Tibial nerve (tissue), 4 donors: ENCODE measurements at regions not wholly inside any gene's neighbourhood (a gene's known extent, or its start where the extent isn't known, plus 50 kb on each side); places are given as distances from the start of the nearest gene placed in this dataset.

Source experiments
- DNase-seq, 2 donors: peaks; one replicate each; pipeline ENCODE4 v3.0.0-alpha.2; 2019; ENCODE audit warnings: low spot score in 2 of 2
- H3K27ac ChIP-seq, 4 donors: fragments of 200-600 bp; sonication (generic) in 3 of 4; one replicate each; pipeline ENCODE4 v1.5.1; 2017 to 2019; ENCODE audit warnings: mild to moderate bottlenecking in 1 of 4
- H3K27me3 ChIP-seq, 2 donors: fragments of 200-600 bp; sonication (generic) in 1 of 2; one replicate each; pipeline versions ENCODE4 v1.5.1 to v1.6.0; 2017 to 2019
- H3K36me3 ChIP-seq, 3 donors: fragments of 200-600 bp; sonication (generic); one replicate each; pipeline ENCODE4 v1.5.1; 2018 to 2019
- H3K4me1 ChIP-seq, 4 donors: fragments of 200-600 bp; sonication (generic) in 3 of 4; one replicate each; pipeline ENCODE4 v1.5.1; 2017 to 2019
- H3K4me3 ChIP-seq, 4 donors: fragments of 200-600 bp; sonication (generic) in 3 of 4; one replicate each; pipeline ENCODE4 v1.5.1; 2017 to 2019; ENCODE audit warnings: mild to moderate bottlenecking in 1 of 4, moderate library complexity in 1 of 4
- H3K9me3 ChIP-seq, 4 donors: fragments of 200-600 bp; sonication (generic) in 3 of 4; one replicate each; pipeline ENCODE4 v1.5.1; 2017 to 2019
- CTCF ChIP-seq, 5 experiments: fragments of 200-600 bp in 3 of 5; fragments of 450-650 bp in 2 of 5; sonication (generic) in 3 of 5; IDR thresholded peaks; one replicate each; pipeline ENCODE4 v1.5.1; 2016 to 2019; ENCODE audit warnings: antibody characterized with exemption in 5 of 5, mild to moderate bottlenecking in 3 of 5, moderate library complexity in 2 of 5
- EP300 ChIP-seq, 2 donors: sonication (generic); formaldehyde crosslinking; IDR thresholded peaks; one replicate each; pipeline ENCODE4 v1.6.1; 2017; ENCODE audit warnings: antibody characterized with exemption in 2 of 2, mild to moderate bottlenecking in 1 of 2
- POLR2A ChIP-seq, 2 donors: fragments of 450-650 bp; IDR thresholded peaks; one replicate each; pipeline ENCODE4 v1.6.1; 2017; ENCODE audit warnings: antibody characterized with exemption in 2 of 2, mild to moderate bottlenecking in 2 of 2, moderate library complexity in 2 of 2
- WGBS, 2 donors: methylation state at CpG; one replicate each; pipeline ENCODE4 v1.1.5; 2018; 5-methylcytosine and 5-hydroxymethylcytosine counted together

- Histone ChIP-seq H3K4me3 (no peak overlapping the region), H3K36me3 (no peaks in the 10 kb centered on the region), H3K27me3 (no peaks in the 10 kb centered on the region), H3K27ac (no peak overlapping the region), H3K4me1 (no peaks in the 10 kb centered on the region), H3K9me3 (peaks cover 0 to 7% (median 0%) of the 10 kb centered on the region in 4 donors)
- no peak for TF ChIP-seq POLR2A (IDR thresholded peaks at IDR 0.05)
- 16 to 17% methylated on average over 2 of the region's 2 CpGs for WGBS, 2 donors
- no peak for DNase-seq
Measured at GRCh38 chr3:102614585-102614984, 179.8 kb downstream of the ZPLD1 start.

GRCh38 chr3:102617381-102617780, 182.6 kb downstream of the ZPLD1 start:
- H3K9me3 ChIP-seq = no peaks in the 10 kb centered on the region
- WGBS, 2 donors = 82 to 86% methylated on average over 4 of the region's 4 CpGs
- no peak for DNase-seq
- no peak overlapping the region for H3K27ac ChIP-seq
- no peak overlapping the region for H3K4me3 ChIP-seq
- H3K4me1 ChIP-seq = no peaks in the 10 kb centered on the region
- H3K36me3 ChIP-seq = no peaks in the 10 kb centered on the region
- TF ChIP-seq EP300 (IDR thresholded peaks at IDR 0.05) (no peak), CTCF (IDR thresholded peaks at IDR 0.05) (no peak), POLR2A (IDR thresholded peaks at IDR 0.05) (no peak)
- H3K27me3 ChIP-seq = no peaks in the 10 kb centered on the region

- 88 to 98% methylated on average over 1 of the region's 1 CpG for WGBS, 2 donors
- TF ChIP-seq POLR2A (IDR thresholded peaks at IDR 0.05) = no peak
- no peak for TF ChIP-seq EP300 (IDR thresholded peaks at IDR 0.05)
- TF ChIP-seq CTCF (IDR thresholded peaks at IDR 0.05) = no peak
Measured at GRCh38 chr3:102619361-102619760, 184.5 kb downstream of the ZPLD1 start.

GRCh38 chr3:102629943-102630342, 195.1 kb downstream of the ZPLD1 start:
- no peak for TF ChIP-seq EP300 (IDR thresholded peaks at IDR 0.05)
- no peak for TF ChIP-seq POLR2A (IDR thresholded peaks at IDR 0.05)
- TF ChIP-seq CTCF (IDR thresholded peaks at IDR 0.05) = no peak
- Histone ChIP-seq H3K36me3 (no peaks in the 10 kb centered on the region), H3K27ac (no peak overlapping the region), H3K4me1 (no peaks in the 10 kb centered on the region), H3K27me3 (no peaks in the 10 kb centered on the region), H3K9me3 (no peaks in the 10 kb centered on the region), H3K4me3 (no peak overlapping the region)
- no peak for DNase-seq

More at GRCh38 chr3:102619361-102619760, 184.5 kb downstream of the ZPLD1 start:
- Histone ChIP-seq H3K4me3 (no peak overlapping the region), H3K27ac (no peak overlapping the region), H3K9me3 (peaks cover 0 to 5% (median 0%) of the 10 kb centered on the region in 4 donors), H3K27me3 (no peaks in the 10 kb centered on the region), H3K36me3 (no peaks in the 10 kb centered on the region), H3K4me1 (no peaks in the 10 kb centered on the region)
- no peak for DNase-seq

- Histone ChIP-seq H3K27me3 (no peaks in the 10 kb centered on the region), H3K4me3 (no peak overlapping the region)
- 72 to 88% methylated on average over 6 of the region's 6 CpGs for WGBS, 2 donors
Measured at GRCh38 chr3:102630531-102630930, 195.7 kb downstream of the ZPLD1 start.

More at GRCh38 chr3:102630531-102630930, 195.7 kb downstream of the ZPLD1 start:
- Histone ChIP-seq H3K4me1 (no peaks in the 10 kb centered on the region), H3K27ac (no peak overlapping the region), H3K9me3 (no peaks in the 10 kb centered on the region), H3K36me3 (no peaks in the 10 kb centered on the region)
- TF ChIP-seq EP300 (IDR thresholded peaks at IDR 0.05) = no peak
- no peak for TF ChIP-seq POLR2A (IDR thresholded peaks at IDR 0.05)
- TF ChIP-seq CTCF (IDR thresholded peaks at IDR 0.05) = no peak
- no peak for DNase-seq
